ENCODE measurements at regions not wholly inside any gene's neighbourhood (a gene's known extent, or its start where the extent isn't known, plus 50 kb on each side); places are given as distances from the start of the nearest gene placed in this dataset.
A peak's percentile ranks its signal among the peaks of the same experiment; 100 is the strongest.

DNA sequence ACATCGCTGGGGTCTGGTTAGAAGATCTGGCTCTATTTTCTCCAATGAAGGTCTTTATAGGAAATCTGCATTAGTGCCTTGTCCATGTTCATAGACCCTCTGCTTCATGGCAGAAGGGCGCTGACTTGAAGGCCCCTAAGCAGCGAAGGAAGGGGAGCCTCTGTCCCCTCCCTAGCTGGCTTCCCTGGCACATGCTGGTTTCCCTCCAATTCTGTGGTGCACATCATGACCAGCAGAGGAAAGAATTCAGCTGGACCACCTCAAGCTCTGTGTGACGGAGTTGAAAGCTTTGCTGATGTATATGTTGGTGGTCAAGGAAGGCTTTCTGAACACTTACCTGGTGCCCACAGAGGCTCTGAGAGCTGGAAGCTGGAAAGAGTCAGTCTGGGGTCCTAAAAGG, 129.7 kb upstream of the MYLIP start (continued):
- TF ChIP-seq, protein P1, sequence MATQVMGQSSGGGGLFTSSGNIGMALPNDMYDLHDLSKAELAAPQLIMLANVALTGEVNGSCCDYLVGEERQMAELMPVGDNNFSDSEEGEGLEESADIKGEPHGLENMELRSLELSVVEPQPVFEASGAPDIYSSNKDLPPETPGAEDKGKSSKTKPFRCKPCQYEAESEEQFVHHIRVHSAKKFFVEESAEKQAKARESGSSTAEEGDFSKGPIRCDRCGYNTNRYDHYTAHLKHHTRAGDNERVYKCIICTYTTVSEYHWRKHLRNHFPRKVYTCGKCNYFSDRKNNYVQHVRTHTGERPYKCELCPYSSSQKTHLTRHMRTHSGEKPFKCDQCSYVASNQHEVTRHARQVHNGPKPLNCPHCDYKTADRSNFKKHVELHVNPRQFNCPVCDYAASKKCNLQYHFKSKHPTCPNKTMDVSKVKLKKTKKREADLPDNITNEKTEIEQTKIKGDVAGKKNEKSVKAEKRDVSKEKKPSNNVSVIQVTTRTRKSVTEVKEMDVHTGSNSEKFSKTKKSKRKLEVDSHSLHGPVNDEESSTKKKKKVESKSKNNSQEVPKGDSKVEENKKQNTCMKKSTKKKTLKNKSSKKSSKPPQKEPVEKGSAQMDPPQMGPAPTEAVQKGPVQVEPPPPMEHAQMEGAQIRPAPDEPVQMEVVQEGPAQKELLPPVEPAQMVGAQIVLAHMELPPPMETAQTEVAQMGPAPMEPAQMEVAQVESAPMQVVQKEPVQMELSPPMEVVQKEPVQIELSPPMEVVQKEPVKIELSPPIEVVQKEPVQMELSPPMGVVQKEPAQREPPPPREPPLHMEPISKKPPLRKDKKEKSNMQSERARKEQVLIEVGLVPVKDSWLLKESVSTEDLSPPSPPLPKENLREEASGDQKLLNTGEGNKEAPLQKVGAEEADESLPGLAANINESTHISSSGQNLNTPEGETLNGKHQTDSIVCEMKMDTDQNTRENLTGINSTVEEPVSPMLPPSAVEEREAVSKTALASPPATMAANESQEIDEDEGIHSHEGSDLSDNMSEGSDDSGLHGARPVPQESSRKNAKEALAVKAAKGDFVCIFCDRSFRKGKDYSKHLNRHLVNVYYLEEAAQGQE (IDR thresholded peaks at IDR 0.05; ENCODE audit: unreplicated experiment), result no peak

- H3K4me3 ChIP-seq, result no peak overlapping the region
- peaks cover 1% of the 10 kb centered on the region for H3K27me3 Mint-ChIP-seq (ENCODE audit: insufficient read depth, low read depth, poor library complexity)
- H3K9me3 Mint-ChIP-seq, result no peaks in the 10 kb centered on the region
- TF ChIP-seq, protein P1 (IDR thresholded peaks at IDR 0.05; ENCODE audit: unreplicated experiment), result no peak
- no peak for TF ChIP-seq POLR2AphosphoS5 (IDR thresholded peaks at IDR 0.05; ENCODE audit: low read depth)
- no peak for TF ChIP-seq STAT1 (IDR thresholded peaks at IDR 0.05; ENCODE audit: unreplicated experiment)
- no peak for TF ChIP-seq JUNB (IDR thresholded peaks at IDR 0.05; ENCODE audit: unreplicated experiment)
- no peak for TF ChIP-seq NANOG (IDR thresholded peaks at IDR 0.05; ENCODE audit: borderline replicate concordance)
- no peak for TF ChIP-seq CREB1 (CRISPR knock-in tag; IDR thresholded peaks at IDR 0.05; ENCODE audit: low read depth)
- TF ChIP-seq ZNF114 (CRISPR knock-in tag; IDR thresholded peaks at IDR 0.05), result no peak
- no peak for TF ChIP-seq ZNF462 (CRISPR knock-in tag; IDR thresholded peaks at IDR 0.05)
- TF ChIP-seq EZH2 (IDR thresholded peaks at IDR 0.05; ENCODE audit: low read depth, unreplicated experiment), result no peak
- TF ChIP-seq EZH2phosphoT487 (IDR thresholded peaks at IDR 0.05; ENCODE audit: unreplicated experiment), result no peak
- TF ChIP-seq ZNF331 (CRISPR knock-in tag; IDR thresholded peaks at IDR 0.05; ENCODE audit: low read depth), result no peak
- H3K36me3 ChIP-seq (ENCODE audit: insufficient read depth), result no peaks in the 10 kb centered on the region
- no peaks in the 10 kb centered on the region for H3K27me3 ChIP-seq (ENCODE audit: insufficient read depth)
- H3K4me3 Mint-ChIP-seq, result no peak overlapping the region
- 0 out of 2 replicates have a peak, but pooled peaks cover 3% of the 10 kb centered on the region for H3K9me2 ChIP-seq (ENCODE audit: insufficient read depth)
- no peak overlapping the region for H3K4me2 ChIP-seq
- ATAC-seq, result peak; percentile 66
- H3K4me1 Mint-ChIP-seq, result peaks cover 27% of the 10 kb centered on the region
- peaks cover 14% of the 10 kb centered on the region; the same call in 1 of the 2 replicates for H3K4me1 ChIP-seq (ENCODE audit: insufficient read depth)
- DNase-seq (ENCODE audit: low spot score), result peak; percentile 6
- peak overlapping the region; percentile 75 for H2AFZ ChIP-seq
- H4K20me1 ChIP-seq (replicated peaks; ENCODE audit: insufficient read depth), result no peaks in the 10 kb centered on the region
- H3K27ac ChIP-seq (ENCODE audit: low read depth), result no peak overlapping the region
- no peak overlapping the region for H3K27ac Mint-ChIP-seq
- H3K36me3 Mint-ChIP-seq (ENCODE audit: low read depth), result no peaks in the 10 kb centered on the region
- no peaks in the 10 kb centered on the region for H3K79me2 ChIP-seq (replicated peaks; ENCODE audit: insufficient read depth)
- H3F3A ChIP-seq (replicated peaks; ENCODE audit: low read depth), result no peaks in the 10 kb centered on the region
Measured at GRCh38 chr6:15997586-15998388, 131.1 kb upstream of the MYLIP start.
